Activated gamma-delta T cell treated with Interleukin-2 at 50 U/mL for 16 hours (primary cell): ENCODE measurements at regions not wholly inside any gene's neighbourhood (a gene's known extent, or its start where the extent isn't known, plus 50 kb on each side); places are given as distances from the start of the nearest gene placed in this dataset.

Source experiments
- DNase-seq: peaks from one replicate; pipeline ENCODE4 v3.0.0-alpha.2; 2020

DNA sequence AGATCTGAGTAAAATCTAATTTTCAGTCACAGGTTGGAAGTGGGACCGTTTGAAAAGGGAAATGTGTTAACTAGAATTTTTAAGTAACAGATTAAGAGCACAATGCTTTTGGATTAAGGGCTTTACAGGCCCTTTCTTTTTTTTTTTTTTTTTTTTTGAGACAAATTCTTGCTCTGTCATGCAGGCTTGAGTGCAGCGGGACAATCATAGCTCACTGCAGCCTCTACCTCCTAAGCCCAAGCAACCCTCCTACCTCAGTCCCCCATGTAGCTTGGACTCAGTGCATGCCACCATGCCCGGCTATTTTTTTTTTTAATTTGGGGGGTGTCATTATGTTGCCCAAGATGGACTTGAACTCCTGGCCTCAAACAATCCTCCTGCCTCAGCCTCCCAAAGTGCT, 363.7 kb downstream of the LIG4 start:
- no peak for DNase-seq

DNA sequence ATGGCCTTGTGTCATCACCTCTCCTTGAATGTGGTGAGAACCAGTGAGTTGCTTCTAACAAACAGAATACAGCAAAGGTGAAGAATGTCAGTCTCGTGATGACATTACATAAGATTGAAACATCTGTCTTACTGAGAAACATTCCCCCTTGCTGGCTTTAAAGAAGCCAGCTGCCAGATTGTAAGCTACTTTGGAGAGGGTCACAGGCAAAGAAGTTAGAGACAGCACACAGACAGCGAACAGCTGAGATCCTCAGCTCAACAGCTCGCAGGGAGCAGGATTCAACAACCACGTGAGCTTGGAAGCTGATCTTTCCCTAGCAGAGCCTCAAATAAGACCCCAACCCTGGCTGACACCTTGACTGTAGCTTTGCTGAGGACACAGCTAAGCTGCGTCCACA, 367.9 kb downstream of the LIG4 start:
- no peak for DNase-seq

DNA sequence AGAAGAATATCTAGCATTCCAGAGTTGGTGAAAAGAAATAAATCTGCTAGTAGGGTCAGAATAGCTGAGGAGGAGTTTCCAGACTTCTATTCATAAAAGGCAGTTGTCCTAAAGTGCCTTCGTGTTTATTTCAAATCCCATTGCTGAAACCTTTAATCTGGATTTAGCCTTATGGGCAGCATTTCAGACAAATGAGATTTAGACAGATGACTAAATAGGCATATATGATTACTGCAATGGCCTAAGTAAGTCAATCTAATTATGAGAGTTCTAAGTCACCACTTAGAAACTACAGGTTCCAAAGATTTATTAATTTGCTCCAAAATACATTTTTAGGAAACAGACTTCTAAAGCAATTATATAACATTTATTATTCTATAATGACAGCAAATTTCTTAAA, 368.7 kb downstream of the LIG4 start:
- no peak for DNase-seq

DNA sequence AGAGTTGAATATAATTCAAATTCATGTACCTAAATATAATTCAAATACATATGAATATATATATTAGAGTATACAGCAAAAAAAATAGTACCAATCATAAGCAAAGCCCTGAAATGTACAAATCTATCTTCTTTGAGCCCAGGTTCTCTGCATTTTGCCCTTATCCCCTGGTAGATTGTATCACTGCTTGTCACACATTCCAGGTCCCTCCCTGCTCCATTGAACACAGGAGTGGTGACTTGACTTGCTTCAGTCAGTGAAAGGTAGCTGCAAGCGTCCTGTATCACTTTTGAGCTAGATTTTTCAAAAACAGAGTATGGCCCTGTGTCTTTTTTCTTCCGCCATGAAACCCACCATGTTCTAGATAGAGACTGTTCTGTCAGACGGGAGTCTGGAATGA, 369.4 kb downstream of the LIG4 start:
- DNase-seq: no peak

DNA sequence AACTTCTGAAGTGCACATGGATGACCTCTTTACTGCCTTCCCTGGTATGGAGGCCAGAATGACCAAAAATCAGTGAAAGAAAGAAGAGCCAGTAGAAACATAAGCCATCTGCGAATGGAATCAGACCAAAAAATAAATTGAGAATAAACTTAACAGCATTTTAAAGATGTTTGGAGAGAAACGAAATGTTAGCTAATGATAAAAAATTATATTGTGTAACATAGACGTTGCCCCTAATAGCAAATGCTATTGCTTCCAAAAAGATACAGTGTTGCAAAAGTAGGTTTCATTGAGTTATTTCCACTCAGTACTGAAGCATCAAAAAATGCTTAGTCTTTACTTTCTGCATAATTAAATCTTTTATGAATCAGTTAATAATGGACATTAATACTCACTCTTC, 371.7 kb downstream of the LIG4 start:
- no peak for DNase-seq

DNA sequence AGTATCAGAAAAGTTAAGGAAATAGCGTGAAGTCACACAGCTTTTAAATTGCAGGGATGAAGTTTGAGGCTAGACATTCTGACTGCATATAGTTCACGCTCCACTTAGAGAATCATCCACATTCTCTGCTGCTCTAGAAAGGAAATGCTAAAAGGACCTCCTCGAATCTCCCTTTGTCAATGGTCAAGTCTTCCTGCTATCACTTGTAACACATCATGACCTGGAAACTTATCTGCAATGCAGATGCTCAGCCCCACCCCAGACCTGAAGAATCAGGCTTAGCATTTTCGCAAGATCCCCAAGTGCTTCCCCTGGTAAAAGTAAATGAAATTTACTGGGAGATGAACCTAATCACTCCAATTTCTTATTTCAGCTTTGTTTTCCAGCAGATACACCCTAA, 372.1 kb downstream of the LIG4 start:
- no peak for DNase-seq

DNA sequence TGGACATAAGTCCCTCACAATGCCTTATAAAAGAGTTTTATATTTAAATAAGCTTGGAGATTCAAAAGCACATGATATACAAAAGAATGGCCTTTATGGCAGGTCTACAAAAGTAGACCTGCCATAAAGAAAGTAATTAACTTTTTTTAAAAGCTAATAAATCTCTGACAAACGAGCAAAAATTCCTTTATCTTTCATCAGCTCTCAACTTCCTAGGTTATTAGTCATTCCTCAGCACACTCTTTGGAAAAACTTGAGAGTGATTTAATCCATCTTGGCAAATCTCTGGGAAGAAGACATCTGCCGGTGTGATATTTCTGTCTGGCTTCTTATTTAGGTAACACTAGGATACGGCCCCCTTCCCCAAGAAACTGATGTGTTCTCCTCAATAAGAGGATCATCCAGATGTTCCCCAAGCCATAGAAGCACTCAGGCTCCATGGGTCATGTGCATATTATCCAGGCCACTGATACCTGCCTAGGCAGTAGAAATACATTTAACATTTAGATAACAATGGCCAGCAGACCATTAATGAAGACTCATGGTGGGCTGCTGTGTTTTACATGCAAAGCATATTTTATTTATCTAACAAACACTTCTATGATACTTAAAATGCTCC, 372.7 kb downstream of the LIG4 start:
- no peak for DNase-seq

DNA sequence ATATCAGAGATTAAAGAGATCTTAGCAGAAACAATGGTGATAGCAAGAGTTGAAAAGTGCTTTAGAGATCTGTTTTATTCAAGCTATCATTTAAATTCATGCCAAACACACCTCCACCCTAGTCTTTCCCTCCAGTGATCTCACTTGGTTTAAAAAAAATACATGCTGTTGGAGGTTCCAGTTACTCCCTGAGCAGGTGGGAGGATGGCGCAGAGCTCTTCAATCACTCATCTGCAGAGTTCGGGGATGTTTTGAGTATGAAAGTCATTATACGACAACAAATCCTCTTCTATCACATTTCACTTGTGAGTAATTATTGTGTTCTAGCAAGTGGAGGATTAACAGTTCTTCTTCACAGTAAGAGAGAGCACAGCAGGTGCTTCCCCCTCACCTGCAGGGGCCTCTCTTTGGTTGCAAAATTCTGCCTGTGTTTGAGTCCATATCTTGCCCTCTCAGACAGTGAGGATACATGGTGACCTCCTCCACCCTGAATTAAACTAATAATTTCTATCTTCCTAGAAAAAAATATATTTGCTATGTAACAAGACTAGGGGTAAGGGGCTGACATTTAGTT, 376.7 kb downstream of the LIG4 start:
- no peak for DNase-seq

DNA sequence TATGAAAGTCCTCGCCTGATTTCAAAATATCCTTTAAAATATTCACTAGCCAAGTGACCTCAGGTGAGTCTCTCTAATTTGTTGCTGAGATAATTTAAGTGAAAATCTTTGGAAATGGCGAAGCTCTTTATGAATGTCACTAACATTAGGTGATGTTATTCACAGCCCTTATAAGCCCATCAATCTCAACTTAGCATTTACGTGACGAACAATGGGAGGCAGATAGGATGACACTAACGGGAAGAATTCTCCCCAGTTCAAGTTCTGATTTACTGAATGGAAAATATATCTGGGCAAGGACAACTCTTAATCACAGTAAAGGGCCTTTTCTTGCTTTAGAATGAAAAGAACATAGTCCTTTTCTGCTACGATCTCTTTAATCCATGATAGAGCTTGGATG, 378.7 kb downstream of the LIG4 start:
- DNase-seq: no peak

DNA sequence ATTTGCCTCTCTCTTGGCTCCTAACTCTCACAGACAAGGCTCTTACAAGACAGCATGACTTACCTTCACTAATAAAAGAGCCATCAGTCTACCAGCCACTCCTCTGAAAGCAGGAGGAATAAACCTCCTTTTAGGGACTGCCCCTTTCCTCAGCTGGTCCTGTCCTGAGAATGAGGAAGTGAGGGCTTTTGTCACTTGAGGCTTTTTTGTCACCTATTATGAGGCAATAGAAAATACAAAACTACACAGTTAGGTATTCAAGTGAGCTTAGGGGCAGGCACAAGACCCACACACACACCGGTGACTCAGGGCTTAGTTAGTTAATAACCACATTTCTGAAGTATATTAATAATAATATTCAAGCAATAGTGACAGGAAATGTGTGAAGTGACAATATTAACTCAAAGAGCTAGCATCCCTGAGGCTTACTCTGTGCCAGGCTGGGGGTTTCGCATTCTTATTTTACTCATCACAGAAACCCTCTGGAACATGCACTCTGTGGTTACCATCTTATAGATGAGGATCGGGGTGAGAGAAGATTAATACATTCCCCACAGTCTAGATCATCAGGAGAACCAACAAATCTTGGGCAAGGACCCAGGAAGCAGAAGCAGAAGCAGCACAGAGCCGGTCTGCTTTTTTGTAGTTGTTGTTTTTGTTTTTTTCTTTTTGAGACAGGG, 379.9 kb downstream of the LIG4 start:
- no peak for DNase-seq

DNA sequence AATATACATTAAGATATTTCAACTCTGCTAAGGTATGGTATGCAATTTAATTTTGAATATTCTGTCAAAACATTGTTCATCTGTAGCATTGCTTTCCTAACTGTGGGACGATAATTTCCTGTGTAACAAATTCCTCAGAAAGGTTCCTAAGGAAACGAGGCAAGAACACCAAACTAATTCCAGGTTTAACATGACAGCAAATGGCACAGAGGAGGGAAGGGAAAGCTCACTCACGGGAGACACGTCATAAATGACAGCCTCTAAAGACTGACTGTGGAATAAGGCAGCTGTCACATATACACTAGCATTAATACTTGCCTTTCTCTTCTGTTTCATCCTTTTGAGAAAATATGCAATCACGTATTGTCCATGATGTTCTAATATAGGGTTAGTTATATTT, 380.6 kb downstream of the LIG4 start:
- DNase-seq: no peak

DNA sequence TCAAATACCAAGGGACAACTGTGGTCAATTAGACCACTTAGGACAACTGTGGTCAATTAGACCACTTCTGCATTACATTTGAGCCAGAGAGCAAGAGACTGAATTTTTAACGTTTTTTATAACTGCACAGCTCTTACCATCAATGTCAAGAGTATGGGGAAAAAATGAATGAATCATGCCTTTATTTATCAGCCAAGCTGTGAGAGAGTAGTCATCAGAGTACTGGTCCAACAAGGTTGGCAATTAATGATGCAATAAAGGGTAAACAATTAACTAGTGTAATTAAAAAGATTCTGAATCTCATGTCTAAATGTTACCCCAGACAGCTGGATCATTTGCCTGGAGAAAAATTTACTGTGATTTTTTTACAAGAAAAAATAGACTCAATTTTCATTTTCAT, 381.1 kb downstream of the LIG4 start:
- no peak for DNase-seq

DNA sequence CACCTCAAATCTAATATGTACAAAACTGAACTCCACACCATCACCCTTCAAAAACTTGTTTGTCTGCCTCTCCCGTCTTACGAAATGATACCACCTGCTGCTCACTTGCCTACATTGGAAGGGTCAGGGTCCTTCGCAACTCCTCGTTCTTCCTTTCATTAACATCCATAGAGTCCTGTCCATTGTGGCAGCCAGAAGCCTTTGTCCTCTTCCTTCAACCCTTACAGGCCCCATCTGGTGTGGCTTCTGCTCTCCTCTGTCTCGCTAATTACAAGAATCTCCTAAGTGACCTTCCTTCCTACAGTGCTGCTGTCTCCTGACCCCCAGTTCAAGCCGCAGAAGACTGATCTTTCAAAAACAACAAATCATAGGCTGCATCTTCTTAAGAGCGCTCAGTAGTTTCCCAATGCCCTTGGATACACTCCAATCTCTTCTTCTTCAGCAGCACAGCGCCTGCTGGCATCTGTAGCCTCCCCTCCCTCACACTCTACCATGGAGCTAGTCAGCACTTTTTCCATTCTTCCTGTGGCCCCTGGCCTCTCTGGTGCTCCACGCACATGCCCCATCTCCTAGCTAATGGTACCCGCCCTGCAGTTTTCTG, 382.7 kb downstream of the LIG4 start:
- DNase-seq: no peak

DNA sequence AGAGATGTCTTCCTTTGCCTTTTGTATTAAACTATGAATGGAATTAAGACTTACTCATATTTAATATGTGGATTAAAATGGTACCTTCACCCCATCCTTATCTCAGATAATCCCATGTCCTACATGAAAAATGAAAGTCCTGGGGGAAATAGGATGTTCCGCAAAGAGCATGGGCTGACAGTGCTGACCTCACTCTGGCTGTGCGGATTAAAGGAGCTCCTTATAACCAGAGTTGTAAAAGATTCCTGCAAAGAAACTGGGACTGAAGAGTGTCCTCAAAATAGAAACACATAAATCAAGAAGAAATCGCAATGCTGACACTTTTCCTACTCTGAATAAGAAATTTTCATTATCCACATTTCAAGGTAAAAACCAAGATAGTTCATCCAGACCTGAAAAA, 384.5 kb downstream of the LIG4 start:
- no peak for DNase-seq

DNA sequence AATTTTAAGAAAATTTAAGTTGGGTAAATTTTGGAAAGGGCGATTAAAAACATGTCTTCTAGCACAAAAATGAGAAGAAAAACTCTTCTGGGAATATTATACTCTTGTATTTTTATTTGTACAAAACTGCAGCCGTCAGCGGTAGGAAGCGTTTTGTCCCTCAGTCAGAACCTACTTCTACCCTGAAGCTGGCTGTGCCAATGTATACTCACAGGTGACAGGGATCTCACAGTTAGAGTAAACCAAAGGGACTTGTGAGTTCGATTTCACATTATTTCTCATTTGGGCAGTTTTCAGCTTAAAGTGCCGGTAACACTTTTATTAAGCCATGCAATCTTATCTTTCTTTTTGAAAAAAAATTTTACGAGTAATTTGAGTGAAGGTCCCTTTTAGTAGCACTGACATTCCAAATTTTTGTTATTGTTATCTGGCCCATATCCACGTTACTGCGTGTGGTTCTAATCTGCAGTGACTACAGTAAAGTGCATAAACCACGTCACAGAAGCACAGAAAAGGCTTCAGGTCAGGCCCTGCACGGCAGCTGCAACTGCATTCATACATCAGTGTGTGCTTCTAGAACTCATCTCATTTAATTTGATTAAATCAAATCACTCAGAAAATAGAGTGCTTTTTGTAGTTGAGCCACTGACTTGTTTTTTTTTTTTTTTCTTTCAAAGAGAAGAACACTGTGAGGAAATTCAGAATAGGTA, 387.3 kb downstream of the LIG4 start:
- DNase-seq: no peak

DNA sequence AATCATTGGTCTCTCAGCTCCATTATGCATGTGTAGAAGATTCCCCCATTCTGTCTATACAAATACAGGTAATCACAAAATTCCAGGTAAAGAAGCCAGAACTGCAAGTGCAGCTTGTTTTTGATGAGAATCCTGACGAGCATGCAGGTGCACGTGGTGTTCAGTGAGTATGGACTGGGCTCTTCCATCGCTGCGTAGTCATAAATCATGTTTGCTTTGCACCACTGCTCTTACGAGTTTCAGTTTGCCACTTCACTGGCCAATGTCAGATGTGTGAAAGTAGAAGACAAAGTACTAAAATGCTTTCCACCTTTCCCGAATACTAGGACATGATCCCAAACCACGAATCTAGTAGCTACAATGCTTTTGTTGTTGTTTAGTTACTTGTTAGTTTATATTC, 390.7 kb downstream of the LIG4 start:
- DNase-seq: no peak

DNA sequence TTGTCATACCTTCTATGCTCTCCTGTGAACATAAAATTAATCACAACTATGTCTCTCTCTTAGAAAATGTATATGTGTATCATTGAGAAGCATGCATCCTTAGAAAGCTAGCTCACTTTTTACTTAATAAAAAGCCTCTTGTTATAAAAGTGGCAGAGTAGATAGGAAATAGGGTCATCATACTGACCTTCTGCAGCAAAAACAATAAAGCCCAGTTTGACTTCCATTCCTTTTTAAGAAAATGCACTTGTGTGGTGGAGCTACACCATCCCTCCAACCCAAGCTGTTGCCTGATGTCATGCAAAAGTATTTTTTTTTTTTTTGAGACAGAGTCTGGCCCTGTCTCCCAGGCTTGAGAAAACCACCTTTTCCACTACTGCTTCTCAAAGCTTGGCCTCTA, 393.3 kb downstream of the LIG4 start:
- no peak for DNase-seq

DNA sequence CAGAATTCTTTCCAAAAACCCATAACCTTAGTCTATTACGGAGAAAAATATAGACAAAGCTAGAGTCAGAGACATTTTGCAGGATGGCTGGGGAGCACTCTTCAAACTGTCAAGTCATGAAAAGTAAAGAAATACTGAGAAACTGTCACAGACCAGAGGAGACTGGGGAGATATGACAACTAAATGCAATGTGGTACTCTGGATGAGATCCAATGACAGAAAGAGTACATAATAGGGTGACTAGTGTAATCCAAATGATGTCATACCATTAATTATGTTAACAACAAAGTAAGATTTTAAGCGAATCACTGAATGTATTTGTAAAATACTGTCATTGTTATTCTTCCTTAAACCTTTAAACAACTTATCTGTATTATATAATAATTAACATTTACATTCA, 393.8 kb downstream of the LIG4 start:
- no peak for DNase-seq

DNA sequence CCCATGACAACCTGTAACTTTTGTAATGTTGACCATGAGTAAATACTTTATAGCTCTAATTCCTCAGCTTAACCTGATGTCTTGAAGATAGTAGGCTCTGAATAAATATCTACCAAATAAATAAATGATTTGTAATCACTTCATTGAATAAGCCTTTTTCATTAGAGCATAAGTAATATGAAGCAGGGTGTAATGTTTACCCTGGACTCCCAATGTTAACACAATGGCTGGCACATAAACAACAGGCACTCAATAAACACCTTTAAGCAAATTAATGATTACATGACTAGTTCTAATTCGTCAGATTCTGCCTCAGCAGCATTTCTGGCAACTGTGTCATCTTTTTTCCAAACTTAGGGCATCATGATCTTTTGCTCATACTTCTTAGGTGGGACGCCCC, 396.3 kb downstream of the LIG4 start:
- no peak for DNase-seq

DNA sequence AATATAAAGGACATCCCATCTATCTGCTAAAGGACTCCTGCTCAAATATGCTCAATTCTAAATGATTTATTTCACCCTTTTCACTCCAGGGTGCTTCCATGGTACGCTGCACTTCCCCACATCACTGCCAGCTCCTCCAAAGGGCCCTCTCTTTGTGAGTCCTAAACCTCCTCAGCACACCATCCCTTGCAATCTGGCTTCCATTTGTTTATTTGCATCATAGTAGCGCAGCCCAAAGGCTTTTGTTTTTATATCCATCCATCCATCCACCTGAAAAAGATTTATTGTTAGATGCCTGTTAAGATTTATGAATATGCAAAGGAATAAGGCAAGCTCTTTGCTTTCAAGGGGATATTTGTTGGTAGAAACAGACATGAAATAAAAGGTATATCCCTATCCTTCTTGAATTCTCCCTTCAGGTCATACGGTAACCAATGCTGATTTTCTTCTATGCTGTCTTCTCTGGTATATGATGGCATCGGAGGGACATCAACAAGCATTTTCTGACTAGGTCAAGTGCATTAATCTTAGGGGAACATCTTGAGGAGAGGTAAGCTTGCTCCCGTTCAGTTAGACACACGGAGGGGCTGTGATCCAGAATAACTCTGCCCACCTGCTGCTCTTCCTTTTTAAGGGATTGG, 397.6 kb downstream of the LIG4 start:
- no peak for DNase-seq

DNA sequence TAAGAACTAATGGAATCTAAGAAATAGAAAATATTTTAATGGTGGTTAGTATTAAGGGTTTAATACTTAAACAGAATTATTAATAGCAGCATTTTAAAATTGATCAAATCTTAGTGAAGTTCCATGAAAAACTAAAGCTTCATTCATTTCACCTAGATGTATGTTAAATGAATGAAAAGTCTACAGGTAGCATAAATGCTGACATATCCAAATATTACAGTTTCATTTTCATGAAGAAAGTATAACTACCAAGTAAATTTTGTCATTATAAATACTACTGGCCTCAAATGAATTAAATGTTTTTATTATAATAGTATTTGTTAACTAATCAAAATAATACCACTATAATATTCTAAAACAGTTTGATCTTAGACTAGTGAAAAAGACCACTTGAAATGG, 403.3 kb downstream of the LIG4 start:
- no peak for DNase-seq

DNA sequence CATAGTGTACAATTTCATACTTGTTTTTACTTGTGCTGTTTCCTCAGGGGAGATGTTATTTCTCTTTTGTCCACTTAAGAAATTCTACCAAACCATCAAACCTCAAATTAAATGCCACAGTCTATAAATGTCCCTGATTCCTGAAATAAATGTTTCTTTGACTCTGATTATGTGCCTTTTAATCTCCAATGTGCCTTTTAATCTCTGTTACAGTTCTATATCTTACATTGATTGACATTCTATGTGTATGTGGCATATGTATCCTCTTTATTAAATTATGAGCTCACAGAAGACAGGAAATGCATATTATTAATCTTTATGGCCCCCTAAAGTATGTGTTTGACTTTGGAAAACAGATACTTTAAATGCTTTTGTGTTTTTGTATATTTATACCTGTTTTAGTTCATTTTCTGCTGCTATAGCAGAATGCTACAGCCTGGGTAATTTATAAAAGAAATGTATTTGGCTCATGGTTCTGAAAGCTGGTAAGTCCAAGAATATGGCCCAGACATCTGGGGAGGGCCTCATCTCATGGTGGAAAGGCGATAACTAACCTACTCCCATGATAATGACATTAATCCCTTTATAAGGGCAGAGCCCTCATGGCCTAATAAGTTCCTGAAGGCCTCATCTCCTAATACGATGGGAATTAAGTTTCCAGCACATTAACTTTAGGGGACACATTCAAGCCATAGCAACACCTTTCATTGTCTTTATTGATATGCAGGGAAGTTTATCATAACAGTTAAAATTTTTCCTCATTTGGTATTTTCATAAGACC, 403.9 kb downstream of the LIG4 start:
- DNase-seq: no peak

DNA sequence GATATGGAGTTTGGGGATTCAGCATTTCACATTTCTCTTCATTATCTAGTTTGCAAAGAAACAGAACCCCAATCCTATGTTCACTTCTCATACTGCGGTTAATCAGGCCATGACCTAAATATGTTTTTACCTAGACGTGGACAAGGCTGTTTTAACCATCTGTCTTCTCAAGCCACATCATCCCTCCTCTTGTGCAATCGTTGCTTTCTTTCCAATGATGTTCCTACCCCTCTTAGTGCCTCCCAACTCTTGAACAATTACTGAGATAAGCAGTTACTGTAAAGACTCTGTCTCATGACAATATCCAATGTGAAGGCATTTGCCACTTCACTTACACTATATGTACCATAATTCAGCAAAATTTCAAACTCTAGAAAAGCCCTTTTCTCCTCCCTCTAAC, 406.2 kb downstream of the LIG4 start:
- no peak for DNase-seq
